ENCODE measurements at regions not wholly inside any gene's neighbourhood (a gene's known extent, or its start where the extent isn't known, plus 50 kb on each side); places are given as distances from the start of the nearest gene placed in this dataset.

DNA sequence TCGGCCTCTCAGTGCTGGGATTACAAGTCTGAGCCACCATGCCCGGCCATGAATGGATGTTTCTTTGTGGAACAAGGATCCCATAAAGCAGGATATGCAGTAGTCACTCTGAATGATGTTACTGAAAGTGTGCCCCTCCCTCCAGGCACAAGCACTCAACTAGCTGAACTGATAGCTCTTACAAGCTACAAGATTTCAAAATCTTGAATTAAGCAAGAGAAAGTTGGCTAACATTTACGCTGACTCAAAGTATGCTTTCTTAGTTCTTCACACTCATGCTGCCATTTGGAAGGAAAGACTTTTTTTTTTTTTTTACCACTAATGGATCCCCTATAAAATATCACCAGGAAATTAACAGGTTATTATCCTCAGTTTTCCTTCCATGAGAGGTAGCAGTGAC, 549.0 kb upstream of the PKDCC start:
- DNase-seq = peak in 2 of 3 donors; percentile 56 to 62

DNA sequence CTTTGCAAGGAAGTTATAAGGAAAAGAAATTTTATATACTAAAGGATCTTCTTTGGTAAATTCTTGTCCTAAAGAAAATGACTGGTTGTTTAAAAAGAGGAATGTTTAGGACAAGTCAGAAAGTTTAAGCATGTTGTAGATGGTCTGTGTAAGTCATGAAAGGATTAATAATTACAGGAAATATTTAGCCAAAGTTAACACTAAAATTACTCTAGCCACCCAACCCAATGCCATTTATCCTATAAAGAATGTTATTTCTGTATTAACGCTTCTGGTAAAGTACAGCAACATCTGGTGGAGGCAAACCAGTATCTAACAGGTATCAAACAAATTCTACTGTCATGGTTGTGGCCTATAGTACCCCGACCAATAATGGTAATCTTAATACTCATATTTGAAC, 546.9 kb upstream of the PKDCC start:
- no peak for DNase-seq

DNA sequence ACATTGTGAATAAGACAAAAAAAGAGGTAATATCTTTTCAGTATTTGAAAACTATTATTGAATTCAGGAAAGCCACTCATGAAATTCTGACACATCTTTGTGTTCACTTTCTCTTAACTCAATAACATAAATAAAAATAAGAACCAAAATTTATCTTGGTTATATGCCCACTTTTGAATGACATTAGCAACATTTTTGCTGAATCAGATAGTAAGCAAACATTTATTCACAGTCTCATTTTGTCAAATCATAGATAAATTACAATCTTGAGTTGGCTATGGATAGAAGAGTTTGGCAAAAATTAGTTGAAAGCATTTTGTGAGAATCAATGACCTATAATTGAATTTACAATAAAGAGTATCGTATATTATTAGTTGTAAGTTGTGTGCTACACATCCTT, 545.1 kb upstream of the PKDCC start:
- DNase-seq = no peak

DNA sequence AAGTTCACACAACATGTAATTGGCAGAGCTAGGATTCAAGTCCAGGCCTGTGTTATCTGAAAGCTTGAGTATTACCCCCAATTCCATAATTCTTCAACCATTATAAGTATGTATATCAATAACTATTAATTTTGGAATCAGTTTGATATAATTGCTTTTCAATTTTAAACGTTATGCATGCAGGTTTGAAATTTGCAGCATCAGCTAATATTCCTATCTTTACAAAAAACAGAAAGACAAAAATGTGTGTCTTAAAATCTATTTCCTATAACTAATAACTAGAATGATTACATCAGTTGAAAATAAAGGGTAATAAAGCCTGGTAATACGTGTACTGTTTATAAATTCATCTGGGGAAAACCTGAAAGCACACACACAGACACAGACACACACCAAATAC, 543.3 kb upstream of the PKDCC start:
- no peak for DNase-seq

DNA sequence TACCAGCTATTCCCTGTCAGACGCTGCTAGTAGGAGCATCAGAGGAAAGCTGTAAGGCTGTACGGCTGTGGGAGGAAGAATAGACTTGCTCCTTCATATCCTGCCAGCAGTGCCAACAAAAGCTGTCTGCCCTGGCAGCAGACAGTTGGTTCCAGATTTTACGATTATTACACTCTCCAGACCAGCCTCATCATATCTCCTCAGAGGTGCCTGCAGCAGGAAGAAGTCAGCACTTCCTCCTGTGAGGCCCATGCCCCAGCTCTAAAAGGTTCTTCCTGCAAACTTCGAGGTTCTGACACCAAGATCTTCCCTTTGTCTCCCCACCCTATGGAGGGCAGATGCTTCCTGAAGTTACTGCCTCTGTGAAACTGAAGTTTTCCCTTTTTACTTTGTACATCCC, 537.7 kb upstream of the PKDCC start:
- DNase-seq = no peak

DNA sequence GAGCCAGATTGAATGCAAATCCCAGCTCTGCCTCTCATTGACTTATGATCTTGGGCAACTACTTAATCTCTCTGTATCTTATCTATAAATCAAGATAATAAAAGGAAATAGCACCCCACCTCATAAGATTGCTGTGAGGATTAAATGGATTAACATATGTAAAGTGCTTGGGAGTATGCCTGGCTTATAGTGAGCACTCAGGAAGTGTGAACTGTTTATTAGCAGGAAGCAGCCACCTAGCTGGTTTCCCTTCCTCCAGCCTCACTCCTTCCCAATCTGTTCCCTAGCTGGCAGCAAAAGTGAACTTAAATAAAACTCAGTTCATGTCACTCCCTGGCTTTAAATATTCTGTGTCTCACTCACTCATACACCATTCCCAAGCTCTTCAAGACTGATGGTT, 526.6 kb upstream of the PKDCC start:
- no peak for DNase-seq

DNA sequence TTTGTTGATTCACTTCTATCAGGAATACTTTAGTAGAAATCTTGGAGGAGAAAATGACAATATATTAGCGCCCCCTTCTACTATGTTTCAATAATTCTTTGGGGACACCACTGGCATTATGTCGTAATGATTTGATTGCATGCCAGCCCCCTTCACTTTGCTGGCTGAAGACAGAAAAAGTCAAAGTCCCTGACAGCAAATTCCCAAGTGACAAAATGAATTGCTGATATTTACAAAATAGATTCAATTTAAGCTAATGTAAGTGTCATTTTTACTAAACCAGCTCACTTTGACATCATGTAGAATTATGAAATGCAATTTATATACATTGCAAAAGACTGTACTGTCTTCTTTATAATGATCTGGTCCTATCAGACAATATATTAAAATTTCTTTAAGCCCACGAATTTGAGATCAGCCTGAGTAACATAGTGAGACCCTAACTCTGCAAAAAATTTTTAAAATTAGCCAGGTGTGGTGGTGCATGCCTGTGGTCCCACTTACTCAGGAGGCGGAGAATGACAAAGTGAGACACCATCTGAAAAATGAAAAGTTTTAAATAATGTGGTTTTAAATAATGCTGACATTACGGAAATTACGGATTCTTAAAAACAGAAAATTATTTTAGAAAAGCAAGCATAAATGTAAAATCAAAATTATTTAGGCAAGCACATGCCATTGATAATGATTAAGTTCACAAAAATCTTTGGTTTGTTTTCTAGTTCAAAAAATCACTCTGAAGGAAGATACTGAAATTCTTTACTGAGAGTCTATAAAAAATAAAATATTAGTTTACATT, 520.1 kb upstream of the PKDCC start:
- DNase-seq = no peak

DNA sequence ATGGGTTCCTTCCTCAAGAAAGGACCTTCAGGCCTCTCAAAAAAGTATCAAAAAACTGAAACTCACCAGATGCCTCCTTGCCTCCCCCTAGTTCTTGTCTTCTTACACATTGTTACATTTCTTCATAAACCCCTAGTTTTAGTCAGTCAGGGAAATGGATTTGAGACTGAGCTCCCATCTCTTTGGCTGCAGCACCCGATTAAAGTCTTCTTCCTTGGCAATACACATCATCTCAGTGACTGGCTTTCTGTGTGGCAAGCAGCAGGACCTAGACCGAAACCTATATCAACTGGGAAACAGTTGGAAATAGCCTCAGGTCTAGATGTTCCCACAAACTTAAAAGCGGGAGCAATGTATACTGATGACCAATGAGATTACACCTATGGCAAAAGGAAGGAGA, 512.2 kb upstream of the PKDCC start:
- no peak for DNase-seq

DNA sequence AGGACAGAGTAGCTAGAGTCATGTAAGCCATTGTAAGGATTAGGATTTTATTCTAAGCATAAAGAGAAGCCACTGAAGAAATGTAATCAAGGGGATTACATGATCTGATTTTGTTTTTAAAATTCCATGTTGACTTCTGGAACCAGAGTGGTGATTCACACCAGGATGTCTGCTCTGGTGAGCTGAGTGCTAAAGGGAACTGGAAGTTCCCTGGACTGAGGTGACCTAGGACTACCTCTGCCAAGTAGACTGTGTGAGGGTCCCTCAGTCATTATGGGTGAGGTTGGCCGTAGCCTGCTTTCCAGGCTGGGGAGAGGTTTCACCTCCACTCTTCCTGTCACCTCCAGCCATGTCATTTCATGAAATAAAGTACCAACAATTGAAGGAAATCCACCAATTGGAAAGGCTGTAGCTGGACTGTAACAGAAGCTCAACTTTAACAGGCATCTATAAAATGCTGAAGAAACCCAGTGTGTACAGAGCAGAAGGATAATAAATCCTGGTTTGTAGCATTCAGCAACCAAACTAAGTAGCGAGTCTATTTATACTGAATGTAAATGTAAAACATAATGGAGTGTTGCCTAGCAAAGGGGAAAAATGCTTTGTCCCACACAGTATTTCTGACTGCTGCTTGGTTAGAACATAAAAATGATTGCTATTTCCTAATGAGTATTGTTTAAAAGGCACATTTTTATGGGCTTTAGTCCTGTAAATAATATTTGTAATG, 507.4 kb upstream of the PKDCC start:
- DNase-seq = no peak

DNA sequence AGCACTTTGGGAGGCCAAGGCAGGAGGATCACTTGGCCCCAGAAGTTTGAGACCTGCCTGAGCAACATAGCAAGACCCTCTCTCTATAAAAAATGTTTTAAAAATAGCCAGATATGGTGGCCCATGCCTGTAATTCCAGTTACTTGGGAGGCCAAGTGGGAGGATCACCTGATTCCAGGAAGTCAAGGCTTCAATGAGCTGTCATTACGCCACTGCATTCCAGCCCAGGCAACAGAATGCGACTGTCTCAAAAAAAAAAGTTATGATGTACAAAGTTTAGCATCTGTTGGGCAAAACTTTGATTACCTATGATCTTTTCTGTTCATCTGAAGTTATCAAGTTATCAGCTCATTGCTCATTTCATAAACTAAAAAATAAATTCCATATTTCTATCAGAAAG, 504.1 kb upstream of the PKDCC start:
- DNase-seq = no peak

DNA sequence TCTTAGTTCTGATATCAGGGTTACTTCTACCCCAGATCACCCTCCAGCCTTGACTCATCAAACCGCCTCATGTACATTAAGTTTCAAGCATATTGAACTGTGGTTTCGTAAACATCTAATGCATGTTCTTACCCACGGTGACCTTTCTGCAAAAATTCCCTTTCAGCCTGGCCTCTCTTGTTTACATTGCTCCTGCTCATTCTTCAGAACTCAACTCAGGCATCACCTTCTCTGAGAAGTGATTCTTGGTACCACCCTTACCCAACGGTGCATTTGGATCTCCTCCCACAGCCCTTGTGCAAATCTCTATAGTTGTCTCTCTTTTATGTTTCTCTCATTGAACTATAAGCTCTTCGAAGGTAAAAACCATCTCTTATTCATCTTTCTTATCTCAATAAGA, 503.1 kb upstream of the PKDCC start:
- DNase-seq = no peak

DNA sequence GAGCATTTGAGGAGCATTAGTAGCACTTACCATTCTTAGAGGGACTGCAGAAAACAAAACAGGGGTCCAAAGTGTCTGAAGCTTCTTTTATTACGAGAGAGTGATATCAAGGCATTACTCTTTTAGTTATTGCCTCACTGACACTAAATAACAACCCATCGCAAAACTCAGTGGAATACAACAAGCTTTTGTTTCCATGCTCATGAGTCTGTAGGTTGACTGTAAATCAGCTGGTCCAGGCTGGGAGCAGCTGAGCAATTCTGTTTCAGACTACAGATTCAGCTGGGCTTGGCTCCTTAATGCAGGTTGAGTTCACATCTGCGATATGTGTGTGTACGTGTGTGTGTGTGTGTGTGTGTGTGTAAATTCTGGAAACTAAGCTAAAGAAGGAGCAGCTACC, 501.8 kb upstream of the PKDCC start:
- DNase-seq = no peak

DNA sequence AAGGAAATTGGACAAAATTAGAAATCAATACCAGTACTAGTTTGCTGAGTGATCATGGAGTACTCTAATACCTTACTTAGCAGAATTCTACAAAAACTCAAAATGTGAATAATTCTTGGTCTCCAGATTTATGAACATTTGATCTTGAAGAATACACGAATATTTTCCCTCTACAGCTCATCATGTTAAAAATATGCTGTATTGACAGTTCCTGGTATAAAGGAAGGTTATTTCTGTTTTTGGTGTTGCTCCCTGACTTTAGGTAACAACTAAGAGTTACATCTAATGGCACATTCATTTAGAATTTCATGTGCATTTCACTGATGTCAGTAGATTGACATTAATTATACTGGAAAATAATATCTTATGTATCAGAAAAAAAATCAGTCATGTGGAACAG, 479.2 kb upstream of the PKDCC start:
- no peak for DNase-seq

DNA sequence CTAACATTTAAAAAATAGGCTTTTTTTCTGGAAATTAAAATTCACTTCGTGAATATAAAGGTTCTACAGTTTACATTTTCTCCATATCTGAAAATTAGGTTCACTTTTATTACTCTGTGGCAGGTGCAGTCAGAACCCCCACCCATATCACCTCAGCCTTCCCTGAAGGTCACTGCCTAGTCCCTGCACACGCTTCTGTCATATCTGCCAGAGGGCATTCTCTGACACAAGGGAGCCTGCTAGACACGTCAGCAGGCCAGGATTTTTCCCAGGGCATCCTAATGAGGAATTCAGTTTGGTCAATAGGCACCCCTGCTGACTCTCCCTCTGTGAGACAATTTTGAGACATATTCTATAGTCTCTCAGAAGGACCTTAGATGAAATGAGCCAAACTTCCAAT, 475.7 kb upstream of the PKDCC start:
- DNase-seq = no peak

DNA sequence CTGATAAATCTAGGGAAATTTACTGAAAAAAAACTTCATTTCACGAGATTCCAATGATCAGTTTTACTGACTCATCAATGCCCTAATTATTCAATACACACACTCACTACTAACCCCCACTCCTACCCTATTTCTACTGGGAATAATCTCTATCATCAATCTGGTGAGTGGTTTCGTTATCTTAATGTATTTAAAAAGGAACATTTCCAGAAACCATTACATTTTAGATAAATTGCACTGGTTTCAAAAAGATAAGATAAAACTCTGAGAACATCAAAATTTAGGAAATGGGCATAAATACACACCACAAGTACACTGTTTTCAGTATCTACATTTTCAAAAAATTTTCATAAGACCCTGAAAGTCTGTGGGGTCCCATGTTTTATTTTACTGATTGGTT, 471.4 kb upstream of the PKDCC start:
- no peak for DNase-seq

DNA sequence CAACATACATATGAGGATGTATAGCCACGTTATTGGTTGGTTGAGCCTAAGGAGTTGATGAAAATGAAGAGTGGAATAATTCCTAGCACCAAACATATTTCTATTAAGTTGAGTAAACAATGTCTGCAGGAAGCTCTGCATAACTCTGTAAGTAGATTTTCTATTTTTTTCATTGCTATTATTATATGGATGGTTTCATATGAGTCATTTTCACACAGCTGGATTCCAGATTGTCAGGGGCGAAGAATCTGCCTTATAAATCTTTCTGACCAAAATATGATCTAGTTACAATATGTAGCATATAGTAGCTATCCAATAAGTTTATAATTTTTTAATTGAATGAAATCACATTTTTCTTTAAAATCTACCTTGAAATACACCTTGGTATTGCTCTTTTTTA, 468.0 kb upstream of the PKDCC start:
- no peak for DNase-seq

DNA sequence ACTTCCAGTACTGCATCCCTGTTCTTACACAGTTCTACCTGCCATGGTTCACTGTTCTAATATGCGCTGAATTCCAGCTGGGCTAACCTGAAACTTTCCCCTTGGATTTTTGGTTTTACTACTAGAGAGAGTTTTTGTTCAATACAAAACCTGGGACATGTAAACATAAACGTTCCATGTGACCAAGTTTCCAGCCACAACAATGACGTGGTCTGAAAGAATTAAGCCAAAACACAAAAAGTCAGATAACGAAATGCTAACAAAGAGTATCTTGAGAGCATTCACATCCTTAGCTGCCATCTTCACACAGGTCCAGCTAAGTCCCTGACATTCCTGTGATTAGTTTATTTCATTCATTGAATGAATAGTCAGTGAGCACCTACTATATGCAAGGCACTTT, 467.0 kb upstream of the PKDCC start:
- DNase-seq = no peak

DNA sequence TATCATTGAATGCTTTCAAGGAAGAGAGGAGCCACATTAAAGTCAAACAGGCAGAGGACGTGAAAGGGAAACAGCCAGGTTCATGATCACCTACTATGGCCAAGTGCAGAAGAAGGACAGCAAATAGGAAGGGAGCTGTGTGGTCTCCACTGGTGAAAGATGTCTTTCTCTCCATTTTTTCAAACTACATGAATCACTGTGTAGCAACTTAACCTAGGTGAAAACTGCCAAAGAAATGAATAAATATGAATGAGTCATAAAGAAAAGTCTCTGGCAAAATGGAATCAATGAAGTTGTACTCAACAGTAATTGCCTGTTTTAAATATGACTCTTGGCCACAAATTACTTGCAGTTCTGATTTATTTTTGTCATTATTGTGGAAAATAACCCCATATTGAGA, 452.6 kb upstream of the PKDCC start:
- DNase-seq = no peak

DNA sequence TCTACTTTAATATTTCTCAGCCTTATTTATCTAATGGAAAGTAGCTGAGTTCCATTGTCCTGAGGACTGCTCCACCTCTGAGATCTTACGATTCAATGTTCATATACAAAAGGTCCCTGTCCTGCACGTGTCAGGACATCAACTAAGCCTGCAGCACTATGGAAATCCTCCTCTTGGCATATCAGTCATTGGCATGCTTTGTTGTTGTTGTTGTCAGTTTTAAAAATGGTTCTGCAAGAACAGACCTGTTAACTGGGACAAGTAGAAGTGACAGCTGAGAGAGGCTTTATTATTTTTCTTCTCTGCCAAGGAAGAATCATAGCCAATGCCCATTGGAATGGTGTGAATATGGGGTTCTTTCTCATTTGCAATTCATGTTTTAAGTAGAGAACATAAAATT, 450.1 kb upstream of the PKDCC start:
- DNase-seq = no peak

DNA sequence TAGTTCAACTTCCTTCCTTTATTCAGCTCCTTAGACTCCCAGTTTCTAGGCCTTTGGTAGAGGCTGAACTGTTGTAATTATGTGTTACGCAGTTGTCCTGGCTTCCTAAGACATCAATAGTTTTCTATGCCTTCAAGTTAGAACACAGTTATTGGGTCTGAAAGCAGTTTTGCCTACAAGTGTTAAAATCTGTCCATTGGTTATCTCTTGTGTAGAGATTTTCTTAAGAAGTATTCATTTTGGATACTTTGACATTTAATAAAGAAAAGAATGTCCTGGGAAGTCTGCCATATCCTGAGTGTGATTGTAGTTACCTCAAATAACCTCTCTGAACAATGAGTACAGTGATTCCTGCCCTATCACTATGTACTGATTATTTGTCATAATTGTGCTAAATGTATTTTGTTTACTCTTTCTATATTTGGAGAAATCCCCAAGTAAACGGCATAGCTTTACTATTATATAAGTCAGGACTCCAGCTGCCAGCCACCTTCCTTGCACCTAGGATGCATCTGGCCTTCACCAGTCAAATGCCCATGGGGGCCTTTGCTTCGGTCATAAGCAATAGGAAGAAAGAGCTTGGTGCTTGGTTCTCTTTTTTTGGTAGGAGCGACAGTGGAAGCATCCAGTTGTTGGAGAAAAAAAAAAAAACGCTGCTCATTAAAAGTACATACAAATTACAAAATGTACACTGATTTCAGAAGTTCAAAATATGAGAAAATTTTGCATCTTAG, 449.5 kb upstream of the PKDCC start:
- no peak for DNase-seq

DNA sequence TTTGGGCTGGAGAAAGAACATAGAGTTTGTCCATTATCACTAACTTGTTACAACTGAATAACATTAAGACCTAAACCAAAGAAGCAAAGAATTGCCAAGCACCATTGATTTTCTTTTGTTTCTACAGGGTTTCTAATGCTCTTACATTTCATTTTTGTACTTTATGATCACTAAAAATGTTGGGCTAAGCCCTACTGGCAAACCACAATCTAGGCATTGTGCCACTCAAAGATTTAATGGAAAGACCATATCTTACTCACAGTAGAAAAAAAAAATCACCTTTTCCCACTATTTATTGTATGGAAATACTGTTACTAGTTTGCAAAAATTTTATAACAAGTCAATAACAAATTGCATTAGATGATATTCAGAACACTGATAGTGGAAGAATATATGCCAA, 447.4 kb upstream of the PKDCC start:
- DNase-seq = no peak

DNA sequence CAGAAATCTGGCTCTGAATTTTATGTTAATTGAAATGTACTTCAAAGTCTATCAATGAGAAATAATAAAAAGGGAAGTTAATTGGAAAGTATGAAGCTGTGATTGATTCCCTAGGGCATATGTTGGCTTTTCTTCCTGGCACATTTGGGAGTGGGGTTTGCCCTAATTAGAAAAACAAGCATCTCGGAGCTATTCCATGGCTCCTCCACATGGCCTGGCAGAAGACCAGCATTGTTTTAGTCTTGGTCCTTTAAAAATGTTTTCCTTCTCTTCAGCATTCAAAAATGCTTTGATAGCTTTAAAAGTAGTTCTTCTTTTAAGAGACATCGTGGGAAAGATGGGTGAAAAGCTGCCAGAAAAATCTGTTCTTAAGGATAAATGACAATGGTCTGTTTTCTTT, 445.5 kb upstream of the PKDCC start:
- no peak for DNase-seq

DNA sequence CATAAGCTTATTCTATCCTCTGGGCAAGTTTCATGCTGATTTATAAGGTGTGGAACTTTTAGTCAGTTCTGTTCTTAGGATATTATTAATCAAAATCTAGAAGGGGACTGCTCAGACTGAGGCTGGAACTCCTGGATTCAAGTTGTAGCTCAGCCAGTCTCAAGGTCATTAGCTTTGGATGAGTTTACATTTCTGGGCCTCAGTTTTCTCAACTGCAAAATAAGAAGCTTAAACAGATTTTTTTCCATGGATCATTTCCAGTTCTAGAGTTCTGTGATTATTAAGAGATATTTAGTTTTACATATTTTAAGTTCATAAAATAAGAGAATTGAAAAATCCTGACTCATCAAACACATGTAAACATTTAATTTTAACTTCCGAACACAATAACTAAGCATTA, 442.5 kb upstream of the PKDCC start:
- DNase-seq = no peak

DNA sequence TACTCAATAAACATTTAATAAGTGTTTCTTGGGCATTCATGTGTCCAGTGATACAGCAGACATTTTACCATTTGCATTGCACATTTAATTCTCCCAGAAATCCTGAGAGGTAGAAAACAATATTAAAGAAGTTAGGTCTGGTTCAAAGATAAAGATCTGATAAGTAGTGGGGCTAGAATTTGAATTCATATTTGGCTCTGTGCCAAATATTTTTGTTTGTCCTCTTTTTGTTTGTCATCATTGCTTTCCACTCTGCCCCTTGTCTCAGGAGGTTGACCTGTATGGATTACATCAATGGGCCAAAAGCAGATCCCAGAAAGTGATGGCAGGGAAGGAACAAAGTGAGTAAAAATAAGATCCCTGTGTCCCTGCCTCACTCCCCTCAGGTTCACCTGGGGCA, 441.9 kb upstream of the PKDCC start:
- DNase-seq = no peak
